ENCODE measurements at regions not wholly inside any gene's neighbourhood (a gene's known extent, or its start where the extent isn't known, plus 50 kb on each side); places are given as distances from the start of the nearest gene placed in this dataset.

DNA sequence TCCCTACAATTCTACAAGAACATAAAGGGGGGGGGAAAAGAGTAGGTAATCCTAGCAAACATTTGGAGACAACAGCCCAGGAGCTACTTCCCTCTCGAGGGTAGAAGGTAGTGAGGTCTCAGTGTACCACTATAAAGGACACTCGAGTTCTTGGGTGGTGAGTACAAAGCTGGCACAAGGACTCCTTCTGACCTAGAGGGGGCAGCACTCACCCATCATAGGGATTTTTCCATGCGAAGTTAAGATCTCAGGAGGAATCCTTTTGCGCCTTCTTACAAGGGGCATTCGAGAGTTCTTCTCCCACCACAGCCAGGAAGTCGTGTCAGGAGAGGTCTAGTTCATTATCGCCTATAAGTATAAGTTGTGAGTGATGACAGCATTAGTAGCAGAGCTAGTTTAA is 200.2 kb upstream of the RBM19 start:
- Histone ChIP-seq H3K9ac (ENCODE audit: extremely low read depth, insufficient read length, low read length) (no peak overlapping the region), H3K79me2 (ENCODE audit: insufficient read depth, low read length) (no peaks in the 10 kb centered on the region), H4K5ac (ENCODE audit: insufficient read length, low read depth, low read length) (no peak overlapping the region), H3K79me1 (ENCODE audit: insufficient read depth, low read depth, low read length, poor library complexity, severe bottlenecking) (no peaks in the 10 kb centered on the region), H2BK15ac (ENCODE audit: low read depth, low read length) (no peak overlapping the region), H3K27ac (ENCODE audit: insufficient read length, low read depth, low read length) (no peak overlapping the region), H2BK120ac (ENCODE audit: low read depth, low read length, poor library complexity, severe bottlenecking) (no peak overlapping the region), H3K23me2 (ENCODE audit: insufficient read length, low read depth, low read length, poor library complexity, severe bottlenecking) (no peaks in the 10 kb centered on the region), H4K8ac (replicated peaks; ENCODE audit: insufficient read length, low read depth, low read length) (no peak overlapping the region), H2BK20ac (ENCODE audit: low read depth, low read length, poor library complexity, severe bottlenecking) (no peak overlapping the region), H3T11ph (ENCODE audit: low read length) (no peak overlapping the region), H3K4me1 (ENCODE audit: insufficient read depth, low read length) (no peaks in the 10 kb centered on the region), H4K91ac (ENCODE audit: insufficient read length, low read depth, low read length) (no peak overlapping the region), H3K23ac (ENCODE audit: insufficient read length, low read depth, low read length) (no peak overlapping the region), H3K56ac (ENCODE audit: insufficient read length, low read depth, low read length) (no peak overlapping the region), H3K4me2 (ENCODE audit: insufficient read depth, insufficient read length, low read length) (no peak overlapping the region), H3K27me3 (ENCODE audit: insufficient read depth, low read length) (peaks cover 2% of the 10 kb centered on the region; the same call in 1 of the 2 replicates), H3K18ac (ENCODE audit: insufficient read length, low read depth, low read length) (no peak overlapping the region), H2AK5ac (ENCODE audit: insufficient read length, low read length) (no peak overlapping the region), H4K20me1 (ENCODE audit: control insufficient read depth, insufficient read depth, insufficient read length) (no peaks in the 10 kb centered on the region), H3K4ac (ENCODE audit: low read depth, low read length) (no peak overlapping the region), H2AFZ (ENCODE audit: low read length) (no peak overlapping the region), H2BK12ac (ENCODE audit: insufficient read length, low read depth, low read length) (no peak overlapping the region), H3K9me3 (ENCODE audit: control insufficient read depth, low read depth, low read length) (no peaks in the 10 kb centered on the region), H2BK5ac (ENCODE audit: insufficient read length, low read length) (no peak overlapping the region), H3K14ac (ENCODE audit: insufficient read depth, low read length) (no peak overlapping the region)
- peaks cover 5 to 10% of the 10 kb centered on the region in 2 experiments; a peak in 3 of 4 replicates for H3K4me1 Mint-ChIP-seq
- no CpG with 5 or more reads among the region's 7 CpGs for WGBS (ENCODE audit: extremely low coverage, insufficient read length, low lambda C conversion rate)
- peak; percentile 80 for DNase-seq
- H3K27me3 Mint-ChIP-seq (ENCODE audit: low read depth), result peaks cover 71% of the 10 kb centered on the region
- no peaks in the 10 kb centered on the region for H3K9me3 Mint-ChIP-seq
- no peak overlapping the region for H3K4me3 Mint-ChIP-seq
- no peaks in the 10 kb centered on the region for H3K36me3 Mint-ChIP-seq (ENCODE audit: insufficient read depth in 1 of 3, low read depth in 3 of 3)
- no peak overlapping the region for H3K27ac Mint-ChIP-seq
- TF ChIP-seq CTCF (conservative IDR thresholded peaks at IDR 0.05), result peak; percentile 88
